Medulla oblongata (tissue), 1 donor: ENCODE measurements at regions not wholly inside any gene's neighbourhood (a gene's known extent, or its start where the extent isn't known, plus 50 kb on each side); places are given as distances from the start of the nearest gene placed in this dataset.
"Not testable (repeated sequence)": the region's sequence is repeated elsewhere in the genome, so short reads cannot be mapped to it uniquely, and the experiment has no call there.

Experiments
- DNase-seq: peaks from one replicate; pipeline ENCODE4 v3.0.0-alpha.2; 2015; ENCODE audit errors: extremely low spot score

DNA sequence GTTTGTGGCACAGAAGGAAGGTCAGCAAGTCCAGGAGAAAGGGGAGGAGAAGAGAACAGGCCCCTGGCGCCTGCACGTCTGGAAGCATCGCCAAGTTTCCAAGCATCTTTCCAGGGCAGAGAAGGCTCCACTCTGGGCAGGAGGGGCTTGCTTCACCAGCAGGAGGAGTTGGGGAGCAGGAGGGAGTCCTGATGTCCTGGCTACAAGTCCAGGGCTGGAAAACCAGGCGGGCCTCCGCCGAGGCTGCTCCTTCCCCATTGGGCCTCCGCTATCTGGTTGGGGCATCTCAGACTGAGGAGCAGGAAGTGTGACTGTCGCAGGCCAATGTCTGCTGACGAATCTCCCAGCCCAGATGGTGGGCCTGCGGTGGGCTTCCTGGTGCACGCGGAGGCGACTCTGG lies 421.9 kb downstream of the PREX1 start:
- DNase-seq = peak; percentile 23

DNA sequence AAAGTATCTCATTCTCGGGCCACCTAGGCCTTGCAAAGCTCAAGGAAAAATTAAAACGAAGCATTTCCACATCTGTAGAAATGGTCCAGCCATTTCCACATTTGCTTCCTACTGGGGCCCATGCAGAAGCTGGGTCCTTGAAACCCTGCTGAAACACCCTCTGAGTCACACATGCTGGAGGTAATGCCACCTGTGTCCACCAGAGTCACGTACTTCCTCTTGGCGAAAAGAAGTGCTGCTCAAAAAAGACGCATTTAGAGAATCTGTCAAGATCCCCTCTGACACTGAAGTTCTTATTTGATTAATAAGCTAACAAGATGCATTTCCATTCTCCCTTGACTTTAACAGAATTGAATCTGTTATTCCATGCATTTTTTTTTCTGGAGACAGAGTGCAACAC lies 423.2 kb downstream of the PREX1 start:
- no peak for DNase-seq

DNA sequence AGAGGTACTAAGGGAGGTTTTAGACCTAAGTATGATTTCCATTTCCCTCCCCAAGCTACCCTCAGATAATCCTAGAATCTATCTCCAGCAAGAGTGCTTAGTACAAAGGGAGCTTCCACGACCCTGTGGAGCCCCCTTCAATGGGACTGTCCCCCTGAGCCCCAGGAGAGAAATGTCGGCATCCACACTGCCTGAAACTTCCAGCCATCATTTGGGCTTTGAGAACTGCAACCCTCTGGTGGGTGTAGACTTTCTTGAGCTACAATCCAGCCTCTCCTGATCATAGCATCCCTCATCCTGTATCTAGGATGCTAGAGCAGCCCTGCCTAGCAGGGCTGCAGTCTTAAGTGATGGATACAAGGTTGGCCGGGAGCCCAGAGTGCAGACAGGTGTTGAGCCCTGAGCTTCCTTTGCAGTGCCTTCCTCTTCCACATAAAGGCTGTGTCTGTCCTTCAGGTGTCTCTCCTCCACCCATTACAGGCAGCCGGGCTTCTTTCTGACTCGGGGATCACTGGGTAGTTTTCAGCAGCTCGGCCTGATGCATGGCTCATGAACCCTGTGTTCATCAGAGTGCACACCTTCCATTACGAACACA lies 424.5 kb downstream of the PREX1 start:
- no peak for DNase-seq

- no peak for DNase-seq
Measured at GRCh38 chr20:48401359-48401758, 426.4 kb downstream of the PREX1 start.

GRCh38 chr20:48400009-48400408 lies 427.8 kb downstream of the PREX1 start:
- DNase-seq = no peak

- no peak for DNase-seq
Measured at GRCh38 chr20:48398506-48399449, 429.0 kb downstream of the PREX1 start.

DNA sequence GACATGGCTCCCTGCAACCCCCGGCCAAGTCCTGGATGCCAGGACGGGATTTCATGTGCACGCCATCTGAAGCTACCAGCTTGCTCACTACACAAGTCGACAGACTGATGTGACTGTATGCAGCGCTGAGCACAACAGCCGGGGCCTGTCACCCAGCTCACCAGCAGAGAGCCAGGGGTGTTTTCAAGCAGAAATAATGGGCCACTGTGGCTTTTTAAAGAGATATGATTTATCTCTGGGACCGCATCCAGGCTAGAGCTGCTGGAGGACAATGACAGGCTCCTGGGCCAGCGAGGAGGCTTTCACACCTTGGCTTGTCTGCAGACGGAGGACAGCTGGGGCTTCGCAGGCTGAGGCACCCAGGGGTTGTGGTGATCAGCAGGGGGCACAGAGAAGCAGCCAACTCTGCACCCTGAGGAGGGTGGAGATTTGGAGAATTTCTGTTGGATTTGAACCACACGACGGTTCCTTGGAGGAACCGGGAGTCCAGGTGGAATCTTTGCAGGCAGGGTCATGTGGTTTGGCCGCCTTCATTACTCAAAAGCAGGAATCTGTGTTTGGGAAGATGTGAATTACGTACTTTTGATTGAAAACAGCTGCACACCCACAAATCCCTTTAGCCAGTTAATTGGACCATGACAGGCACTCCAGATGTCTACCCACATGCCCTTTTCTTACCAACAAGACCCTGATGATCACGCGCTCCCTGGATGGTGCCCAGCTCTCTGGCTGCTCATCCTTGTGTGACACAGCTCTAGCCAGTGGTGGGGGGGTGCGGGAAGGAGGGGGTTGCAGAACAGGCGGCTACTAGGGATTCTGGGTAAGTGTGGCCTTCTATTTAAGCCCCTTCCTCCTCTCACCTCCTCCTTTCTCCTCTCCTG lies 430.6 kb downstream of the PREX1 start:
- DNase-seq = not testable (repeated sequence)

GRCh38 chr20:48395816-48396546 lies 431.8 kb downstream of the PREX1 start:
- DNase-seq = no peak

GRCh38 chr20:48394415-48395081 lies 433.3 kb downstream of the PREX1 start:
- no peak for DNase-seq

- peak; percentile 49 for DNase-seq
Measured at GRCh38 chr20:48393737-48394314, 434.0 kb downstream of the PREX1 start.

DNA sequence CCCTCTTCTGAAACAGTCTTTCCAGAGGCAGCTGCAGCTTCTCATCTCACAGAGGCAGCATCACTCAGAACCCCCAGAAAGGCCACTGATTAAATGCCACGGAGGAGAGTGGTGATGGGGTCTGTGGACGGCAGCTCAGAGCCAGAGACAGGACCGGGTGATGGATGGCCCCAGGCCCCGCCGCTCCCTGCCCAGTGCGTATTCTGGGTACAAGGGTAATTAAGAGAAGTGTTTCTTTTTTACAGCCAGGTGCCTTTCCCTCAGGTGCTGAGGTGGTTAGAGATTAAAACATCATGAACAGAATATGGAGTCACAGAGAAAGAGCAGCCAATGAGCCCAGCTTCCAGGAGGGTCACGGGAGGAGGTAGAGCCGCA lies 434.5 kb downstream of the PREX1 start:
- DNase-seq = no peak

GRCh38 chr20:48392407-48393310 lies 435.1 kb downstream of the PREX1 start:
- DNase-seq = no peak

DNA sequence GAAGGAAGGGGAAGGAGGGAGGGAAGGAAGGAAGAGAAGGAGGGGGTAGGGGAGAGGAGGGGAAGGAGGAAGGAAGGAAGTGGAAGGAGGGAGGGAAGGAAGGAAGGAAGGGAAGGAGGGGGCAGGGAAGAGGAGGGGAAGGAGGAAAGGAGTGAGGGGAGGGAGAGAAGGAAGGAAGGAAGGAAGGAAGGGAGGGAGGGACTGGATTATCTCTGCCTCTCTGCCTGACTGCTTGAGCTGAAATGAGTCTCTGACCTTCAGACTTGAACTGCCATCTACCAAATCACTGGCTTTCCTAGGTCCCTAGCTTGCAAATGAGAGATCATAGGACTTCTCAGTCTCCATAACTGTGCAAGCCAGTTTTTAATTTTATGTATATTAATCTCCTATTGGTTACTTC lies 436.8 kb downstream of the PREX1 start:
- no peak for DNase-seq

- DNase-seq = no peak
Measured at GRCh38 chr20:48387675-48388074, 440.1 kb downstream of the PREX1 start.

DNA sequence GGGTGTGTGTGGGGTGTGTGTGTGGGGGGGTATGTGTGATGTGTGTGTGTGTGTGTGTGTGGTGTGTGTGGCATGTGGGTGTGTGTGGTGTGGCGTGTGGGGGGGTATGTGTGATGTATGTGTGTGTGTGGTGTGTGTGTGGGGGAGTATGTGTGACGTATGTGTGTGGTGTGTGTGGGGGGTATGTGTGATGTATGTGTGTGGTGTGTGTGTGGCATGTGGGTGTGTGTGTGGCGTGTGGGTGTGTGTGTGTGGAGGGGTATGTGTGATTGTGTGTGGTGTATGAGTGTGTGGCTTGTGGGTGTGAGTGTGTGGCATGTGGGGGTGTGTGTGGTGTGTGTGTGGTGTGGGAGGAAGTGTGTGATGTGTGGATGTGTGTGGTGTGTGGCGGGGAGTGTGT lies 442.3 kb downstream of the PREX1 start:
- no peak for DNase-seq

GRCh38 chr20:48385114-48385513 lies 442.7 kb downstream of the PREX1 start:
- no peak for DNase-seq

GRCh38 chr20:48384147-48384818 lies 443.5 kb downstream of the PREX1 start:
- no peak for DNase-seq

DNA sequence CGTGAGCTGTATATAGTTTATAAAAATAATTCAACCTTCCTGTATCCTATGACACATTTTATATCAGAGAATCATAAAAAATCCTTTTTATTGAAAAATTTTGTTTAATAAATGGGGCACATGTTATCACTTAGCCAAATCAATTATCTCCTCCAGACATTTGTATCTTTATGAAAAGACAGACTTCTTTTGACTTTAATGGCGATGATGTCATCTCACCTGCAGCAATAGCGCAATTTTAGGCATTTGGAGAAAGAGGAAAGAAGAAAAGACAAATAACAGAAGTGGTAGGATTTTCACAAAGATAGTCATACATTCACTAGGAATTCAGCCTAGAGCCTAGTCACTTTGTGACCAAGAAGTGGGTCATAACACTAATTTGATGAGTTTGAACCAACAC lies 444.5 kb downstream of the PREX1 start:
- no peak for DNase-seq

DNA sequence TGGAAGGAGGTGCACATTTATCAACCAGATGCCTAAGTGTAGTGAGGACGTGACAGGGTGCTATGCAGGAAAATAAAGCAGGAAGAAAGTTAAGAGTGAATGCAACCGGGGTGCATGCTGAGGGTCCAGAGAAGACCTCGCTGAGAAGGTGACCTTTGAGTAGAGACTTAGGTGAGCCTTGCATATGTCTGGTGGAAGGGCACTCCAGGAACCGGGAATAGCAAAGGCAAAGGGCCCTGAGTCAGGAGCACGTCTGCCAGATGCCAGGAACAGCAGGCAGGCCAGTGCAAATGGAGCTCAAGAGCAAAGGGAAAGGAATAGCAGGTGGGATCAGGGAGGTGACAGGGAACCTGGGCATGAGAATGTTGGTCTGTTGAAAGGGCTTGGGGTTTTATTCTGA lies 445.5 kb downstream of the PREX1 start:
- no peak for DNase-seq
